Upper lobe of left lung (tissue), 4 donors: ENCODE measurements at regions not wholly inside any gene's neighbourhood (a gene's known extent, or its start where the extent isn't known, plus 50 kb on each side); places are given as distances from the start of the nearest gene placed in this dataset.

Source experiments
- POLR2A ChIP-seq, 4 donors: fragments of 450-650 bp; IDR thresholded peaks; one replicate each; pipeline ENCODE4 v1.5.1; 2016 to 2017; ENCODE audit warnings: antibody characterized with exemption in 4 of 4, mild to moderate bottlenecking in 2 of 4
- TF ChIP-seq, protein P1 (sequence below), 6 experiments: fragments of 450-650 bp in 4 of 6; fragments of 200-600 bp in 2 of 6; sonication (generic) in 2 of 6; IDR thresholded peaks; one replicate each; pipeline ENCODE4 v1.5.1; 2016 to 2019; ENCODE audit warnings: antibody characterized with exemption in 6 of 6

DNA sequence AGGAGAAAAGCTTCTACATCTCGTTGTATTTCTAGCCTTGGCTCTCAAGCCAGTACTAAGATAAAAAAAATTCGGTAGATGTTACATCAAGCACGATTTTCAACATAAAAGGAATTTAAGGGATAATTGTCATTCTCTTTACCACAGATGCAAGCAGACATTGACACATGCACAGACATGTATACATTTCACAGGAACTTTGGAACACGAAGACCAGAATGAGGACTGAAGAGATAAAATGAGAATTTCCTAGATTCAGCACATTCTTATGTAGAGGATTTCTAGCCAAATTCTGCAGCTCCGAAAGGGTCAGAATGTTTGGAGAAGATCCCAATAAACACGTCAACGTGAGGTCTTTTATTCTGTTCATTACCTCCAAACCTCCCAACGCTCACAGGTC is 284.5 kb upstream of the ARGLU1 start:
- TF ChIP-seq POLR2A (IDR thresholded peaks at IDR 0.05) = no peak
- TF ChIP-seq, protein P1, sequence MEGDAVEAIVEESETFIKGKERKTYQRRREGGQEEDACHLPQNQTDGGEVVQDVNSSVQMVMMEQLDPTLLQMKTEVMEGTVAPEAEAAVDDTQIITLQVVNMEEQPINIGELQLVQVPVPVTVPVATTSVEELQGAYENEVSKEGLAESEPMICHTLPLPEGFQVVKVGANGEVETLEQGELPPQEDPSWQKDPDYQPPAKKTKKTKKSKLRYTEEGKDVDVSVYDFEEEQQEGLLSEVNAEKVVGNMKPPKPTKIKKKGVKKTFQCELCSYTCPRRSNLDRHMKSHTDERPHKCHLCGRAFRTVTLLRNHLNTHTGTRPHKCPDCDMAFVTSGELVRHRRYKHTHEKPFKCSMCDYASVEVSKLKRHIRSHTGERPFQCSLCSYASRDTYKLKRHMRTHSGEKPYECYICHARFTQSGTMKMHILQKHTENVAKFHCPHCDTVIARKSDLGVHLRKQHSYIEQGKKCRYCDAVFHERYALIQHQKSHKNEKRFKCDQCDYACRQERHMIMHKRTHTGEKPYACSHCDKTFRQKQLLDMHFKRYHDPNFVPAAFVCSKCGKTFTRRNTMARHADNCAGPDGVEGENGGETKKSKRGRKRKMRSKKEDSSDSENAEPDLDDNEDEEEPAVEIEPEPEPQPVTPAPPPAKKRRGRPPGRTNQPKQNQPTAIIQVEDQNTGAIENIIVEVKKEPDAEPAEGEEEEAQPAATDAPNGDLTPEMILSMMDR (IDR thresholded peaks at IDR 0.05) = no peak
